Esophagus (tissue), 2 donors: ENCODE measurements at regions not wholly inside any gene's neighbourhood (a gene's known extent, or its start where the extent isn't known, plus 50 kb on each side); places are given as distances from the start of the nearest gene placed in this dataset.

Experiments used
- H3K27ac ChIP-seq, 2 donors: one replicate each; pipeline ENCODE4 v1.5.1; 2013; ENCODE audit warnings: low read depth in 2 of 2, mild to moderate bottlenecking in 2 of 2, inconsistent platforms in 1 of 2, low read length in 1 of 2, moderate library complexity in 1 of 2
- H3K27me3 ChIP-seq, 2 donors: one replicate each; pipeline ENCODE4 v1.6.1; 2013; ENCODE audit warnings: low read length in 2 of 2, control low read depth in 1 of 2, mild to moderate bottlenecking in 1 of 2; ENCODE audit not compliant: insufficient read depth in 2 of 2, control insufficient read depth in 1 of 2
- H3K36me3 ChIP-seq, 2 donors: one replicate each; pipeline ENCODE4 v1.6.1; 2013; ENCODE audit warnings: low read length in 1 of 2; ENCODE audit not compliant: control insufficient read depth in 2 of 2, insufficient read depth in 2 of 2
- H3K4me1 ChIP-seq, 2 donors: one replicate each; pipeline ENCODE4 v1.6.1; 2013; ENCODE audit warnings: low read length in 1 of 2; ENCODE audit not compliant: control insufficient read depth in 2 of 2, insufficient read depth in 2 of 2
- H3K4me3 ChIP-seq, 2 donors: one replicate each; pipeline ENCODE4 v1.5.1; 2013; ENCODE audit warnings: low read length in 2 of 2, mild to moderate bottlenecking in 2 of 2, low read depth in 1 of 2, moderate library complexity in 1 of 2
- H3K9me3 ChIP-seq, 2 donors: one replicate each; pipeline ENCODE4 v1.6.1; 2013; ENCODE audit warnings: mild to moderate bottlenecking in 2 of 2, low read depth in 1 of 2, low read length in 1 of 2, moderate library complexity in 1 of 2; ENCODE audit not compliant: control insufficient read depth in 2 of 2, insufficient read depth in 1 of 2
- WGBS, 2 donors: extraction: QIAGEN DNeasy Blood & Tissue Kit; methylation state at CpG; one replicate each; pipeline ENCODE4 v1.1.7; 2013; 5-methylcytosine and 5-hydroxymethylcytosine counted together
- donor health status: healthy with polysubstance abuse.
- donor health status: Bipolar disorder and iron deficiency.

DNA sequence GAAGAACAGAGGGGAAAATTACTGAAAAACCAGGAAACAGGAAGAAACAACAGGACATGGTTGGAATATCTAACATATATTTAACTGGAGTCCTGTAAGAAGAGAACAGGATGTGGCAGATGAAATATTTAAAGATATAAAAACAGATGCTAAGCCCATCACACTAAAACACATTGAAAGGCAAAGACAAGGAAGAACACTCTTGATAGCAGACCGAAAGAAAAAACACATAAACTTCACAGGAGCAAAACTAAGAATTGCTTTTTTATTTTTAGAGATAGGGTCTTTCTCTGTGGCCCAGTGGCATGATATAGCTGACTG lies 324.4 kb upstream of the ARRDC3 start:
- Histone ChIP-seq H3K27me3 (no peaks in the 10 kb centered on the region), H3K4me1 (no peaks in the 10 kb centered on the region), H3K36me3 (no peaks in the 10 kb centered on the region), H3K27ac (no peak overlapping the region), H3K9me3 (peaks cover 0 to 2% of the 10 kb centered on the region in 2 donors), H3K4me3 (no peak overlapping the region)
- WGBS, 2 donors = 65 to 91% methylated on average over 1 of the region's 1 CpG

DNA sequence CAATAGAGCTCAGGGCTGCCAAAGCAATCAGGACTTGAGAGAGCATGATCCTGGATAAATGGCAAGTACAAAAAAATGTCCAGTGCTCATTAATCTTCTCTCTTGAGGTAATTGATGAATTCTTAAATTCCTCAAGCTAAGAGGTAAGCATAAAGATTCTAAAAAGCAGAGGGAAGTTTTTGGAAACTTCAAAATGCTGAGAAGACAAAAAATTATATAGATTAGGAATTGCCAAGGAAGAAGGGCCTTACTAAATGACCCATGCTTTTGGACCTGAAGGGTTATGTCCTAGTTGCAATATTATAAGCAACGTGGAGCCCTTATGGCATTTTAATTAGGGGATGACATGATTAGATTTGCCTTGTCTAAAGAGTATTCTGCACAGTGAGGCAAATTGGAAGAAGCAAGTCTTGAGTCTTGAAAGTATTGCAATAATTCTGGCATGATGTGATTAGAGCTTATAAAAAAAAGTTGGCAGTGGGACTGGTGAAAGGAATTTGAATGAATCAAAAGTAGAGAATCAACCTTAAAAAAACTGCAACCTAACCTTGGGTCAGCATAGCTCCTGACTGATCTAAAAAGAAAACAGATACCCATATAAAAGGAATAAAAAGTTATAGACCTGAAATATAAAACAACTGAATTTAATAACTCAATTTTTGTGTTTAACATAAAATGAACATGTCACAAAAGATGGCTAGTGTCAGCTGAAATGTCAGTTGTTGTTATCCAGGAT lies 323.8 kb upstream of the ARRDC3 start:
- H3K4me1 ChIP-seq = no peaks in the 10 kb centered on the region
- no peak overlapping the region for H3K27ac ChIP-seq
- H3K36me3 ChIP-seq = no peaks in the 10 kb centered on the region
- no peaks in the 10 kb centered on the region for H3K27me3 ChIP-seq
- H3K9me3 ChIP-seq = peaks cover 0 to 2% of the 10 kb centered on the region in 2 donors
- 42 to 44% methylated on average over 1 of the region's 1 CpG for WGBS, 2 donors
- no peak overlapping the region for H3K4me3 ChIP-seq

- Histone ChIP-seq H3K27me3 (no peaks in the 10 kb centered on the region), H3K27ac (no peak overlapping the region), H3K4me3 (no peak overlapping the region), H3K9me3 (peaks cover 0 to 2% of the 10 kb centered on the region in 2 donors), H3K4me1 (no peaks in the 10 kb centered on the region), H3K36me3 (no peaks in the 10 kb centered on the region)
- 90 to 92% methylated on average over 2 of the region's 2 CpGs for WGBS, 2 donors
Observed at GRCh38 chr5:91703128-91703527, 320.0 kb upstream of the ARRDC3 start.

DNA sequence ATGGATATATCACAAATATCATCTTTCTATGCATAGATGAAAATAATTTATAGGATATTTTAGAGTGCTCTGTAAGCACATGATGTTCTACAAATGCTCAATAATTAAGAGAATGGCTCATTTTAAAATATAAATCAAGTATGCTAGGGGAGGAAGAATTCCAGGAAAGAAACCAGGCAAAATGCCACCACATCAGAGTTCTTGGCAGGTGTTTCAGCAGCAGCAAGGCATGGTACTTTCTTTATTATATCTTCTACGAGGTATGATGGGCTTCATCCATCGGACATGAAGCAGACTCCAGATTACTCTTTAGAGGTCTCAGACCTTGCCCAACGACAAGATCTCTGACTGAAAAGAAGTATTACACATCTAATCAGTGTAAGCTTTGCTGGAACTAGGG lies 316.3 kb upstream of the ARRDC3 start:
- H3K36me3 ChIP-seq = no peaks in the 10 kb centered on the region
- WGBS, 2 donors = 82% methylated on average over 3 of the region's 3 CpGs

GRCh38 chr5:91691592-91691991 lies 308.5 kb upstream of the ARRDC3 start:
- Histone ChIP-seq H3K4me1 (no peaks in the 10 kb centered on the region), H3K27ac (no peak overlapping the region), H3K36me3 (no peaks in the 10 kb centered on the region), H3K9me3 (no peaks in the 10 kb centered on the region), H3K27me3 (no peaks in the 10 kb centered on the region), H3K4me3 (no peak overlapping the region)
- 83 to 88% methylated on average over 2 of the region's 2 CpGs for WGBS, 2 donors

More for the DNA sequence above, 316.3 kb upstream of the ARRDC3 start:
- H3K4me1 ChIP-seq = no peaks in the 10 kb centered on the region
- no peak overlapping the region for H3K4me3 ChIP-seq
- H3K27me3 ChIP-seq = no peaks in the 10 kb centered on the region
- H3K9me3 ChIP-seq = no peaks in the 10 kb centered on the region
- no peak overlapping the region for H3K27ac ChIP-seq

GRCh38 chr5:91690921-91691320 lies 307.8 kb upstream of the ARRDC3 start:
- Histone ChIP-seq H3K4me3 (no peak overlapping the region), H3K9me3 (no peaks in the 10 kb centered on the region), H3K27me3 (no peaks in the 10 kb centered on the region), H3K4me1 (no peaks in the 10 kb centered on the region), H3K36me3 (no peaks in the 10 kb centered on the region), H3K27ac (no peak overlapping the region)
- 46 to 56% methylated on average over 3 of the region's 3 CpGs for WGBS, 2 donors

GRCh38 chr5:91687430-91687829 lies 304.3 kb upstream of the ARRDC3 start:
- 60 to 79% methylated on average over 2 of the region's 2 CpGs for WGBS, 2 donors
- no peak overlapping the region for H3K27ac ChIP-seq
- H3K4me3 ChIP-seq = no peak overlapping the region
- H3K36me3 ChIP-seq = no peaks in the 10 kb centered on the region
- H3K9me3 ChIP-seq = no peaks in the 10 kb centered on the region
- no peaks in the 10 kb centered on the region for H3K4me1 ChIP-seq
- H3K27me3 ChIP-seq = no peaks in the 10 kb centered on the region

DNA sequence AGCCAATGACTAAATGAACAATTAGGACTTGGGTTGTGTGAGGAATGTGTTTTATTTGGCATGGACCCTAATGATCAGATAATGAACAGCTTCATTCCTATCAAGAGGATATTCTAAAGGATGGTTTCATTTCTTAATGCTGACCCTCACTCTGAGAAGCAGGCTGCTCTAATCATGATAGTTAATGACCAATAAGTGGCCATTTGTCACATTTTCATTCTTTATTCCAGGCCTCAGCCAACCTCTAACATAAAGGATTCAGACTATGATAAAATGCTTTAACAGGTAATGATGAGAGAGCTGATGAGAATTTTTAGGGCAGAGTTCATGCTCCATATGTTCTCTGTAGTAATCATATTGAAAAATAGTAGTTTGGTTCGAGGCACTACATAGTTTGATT lies 301.5 kb upstream of the ARRDC3 start:
- 36 to 42% methylated on average over 1 of the region's 1 CpG for WGBS, 2 donors

DNA sequence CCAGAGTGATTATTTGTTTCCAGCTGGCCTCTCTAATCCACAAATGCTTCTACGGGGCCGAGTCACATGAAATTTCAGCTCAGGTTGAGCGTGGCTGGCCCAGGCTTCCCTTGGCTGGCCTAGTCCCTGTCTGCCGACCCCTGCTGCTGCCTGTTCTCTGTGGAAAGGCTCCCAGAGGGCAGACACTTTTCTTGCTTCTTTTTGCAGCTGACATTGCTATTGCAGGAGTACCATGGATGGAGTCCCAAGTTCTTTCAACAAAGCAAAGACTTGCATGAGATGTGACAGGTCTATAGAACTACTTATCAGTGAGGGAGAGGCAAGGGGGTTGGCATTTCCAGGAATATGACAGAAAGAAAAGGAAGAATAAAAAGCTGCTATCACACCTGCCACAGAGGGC lies 287.4 kb upstream of the ARRDC3 start:
- H3K4me1 ChIP-seq = no peaks in the 10 kb centered on the region
- H3K27ac ChIP-seq = no peak overlapping the region
- no peaks in the 10 kb centered on the region for H3K9me3 ChIP-seq
- H3K27me3 ChIP-seq = no peaks in the 10 kb centered on the region
- 39 to 42% methylated on average over 4 of the region's 4 CpGs for WGBS, 2 donors
- H3K36me3 ChIP-seq = no peaks in the 10 kb centered on the region
- no peak overlapping the region for H3K4me3 ChIP-seq

More for the DNA sequence above, 301.5 kb upstream of the ARRDC3 start:
- Histone ChIP-seq H3K27ac (no peak overlapping the region), H3K4me1 (no peaks in the 10 kb centered on the region), H3K27me3 (no peaks in the 10 kb centered on the region), H3K9me3 (no peaks in the 10 kb centered on the region), H3K4me3 (no peak overlapping the region), H3K36me3 (no peaks in the 10 kb centered on the region)

GRCh38 chr5:91670122-91670521 lies 287.0 kb upstream of the ARRDC3 start:
- no peaks in the 10 kb centered on the region for H3K27me3 ChIP-seq
- no peak overlapping the region for H3K27ac ChIP-seq
- no peak overlapping the region for H3K4me3 ChIP-seq
- WGBS, 2 donors = 74 to 78% methylated on average over 2 of the region's 2 CpGs
- H3K4me1 ChIP-seq = no peaks in the 10 kb centered on the region
- H3K36me3 ChIP-seq = no peaks in the 10 kb centered on the region
- H3K9me3 ChIP-seq = no peaks in the 10 kb centered on the region
